SK-N-SH (cell line): ENCODE measurements at regions not wholly inside any gene's neighbourhood (a gene's known extent, or its start where the extent isn't known, plus 50 kb on each side); places are given as distances from the start of the nearest gene placed in this dataset.

Source experiments
- CTCF ChIP-seq: fragments of 200-600 bp; sonication (generic); IDR thresholded peaks from 2 replicates; pipeline ENCODE4 v1.6.1; 2017; ENCODE audit warnings: antibody characterized with exemption, mild to moderate bottlenecking, moderate library complexity
- EP300 ChIP-seq, 2 experiments: IDR thresholded peaks; 2 replicates each; pipeline versions ENCODE4 v1.4.0 to v1.6.1; 2012; ENCODE audit warnings: borderline replicate concordance in 1 of 2, low read depth in 1 of 2, low read length in 1 of 2
- MEF2A ChIP-seq: IDR thresholded peaks from 2 replicates; pipeline ENCODE4 v1.4.0; 2012; ENCODE audit warnings: low read depth, borderline replicate concordance

GRCh38 chr10:130551676-130552075 lies 415.5 kb downstream of the GLRX3 start:
- no peak for TF ChIP-seq MEF2A
- TF ChIP-seq EP300 (IDR thresholded peaks at IDR 0.05; ENCODE audit: borderline replicate concordance in 1 of 2, low read depth in 1 of 2, low read length in 1 of 2), result no peak
- no peak for TF ChIP-seq CTCF
